HEK293 (cell line): ENCODE measurements at regions not wholly inside any gene's neighbourhood (a gene's known extent, or its start where the extent isn't known, plus 50 kb on each side); places are given as distances from the start of the nearest gene placed in this dataset.

Source experiments
- HOXA7 ChIP-seq: sonication (generic); formaldehyde crosslinking; IDR thresholded peaks from 2 replicates; pipeline ENCODE4 v1.8.1; 2022; ENCODE audit warnings: missing genetic modification reagents, borderline replicate concordance
- KLF10 ChIP-seq: fragments of 450-650 bp; IDR thresholded peaks from 2 replicates; pipeline ENCODE4 v1.5.1; 2018; ENCODE audit warnings: missing biosample characterization, mild to moderate bottlenecking, missing genetic modification characterization
- MEIS1 ChIP-seq: sonication (generic); formaldehyde crosslinking; IDR thresholded peaks from 2 replicates; pipeline ENCODE4 v1.8.1; 2022; ENCODE audit warnings: missing genetic modification reagents, mild to moderate bottlenecking, borderline replicate concordance
- MZF1 ChIP-seq: fragments of 450-650 bp; formaldehyde crosslinking; IDR thresholded peaks from 2 replicates; pipeline ENCODE4 v1.5.1; 2017; ENCODE audit warnings: missing biosample characterization, missing genetic modification characterization, borderline replicate concordance
- SALL2 ChIP-seq: fragments of 450-650 bp; formaldehyde crosslinking; IDR thresholded peaks from 2 replicates; pipeline ENCODE4 v1.5.0; 2017; ENCODE audit warnings: missing biosample characterization, mild to moderate bottlenecking, missing genetic modification characterization, borderline replicate concordance
- ZNF416 ChIP-seq: fragments of 450-650 bp; formaldehyde crosslinking; IDR thresholded peaks from 2 replicates; pipeline ENCODE4 v1.5.1; 2016; ENCODE audit warnings: missing biosample characterization, missing genetic modification characterization
- ZNF529 ChIP-seq: fragments of 450-650 bp; formaldehyde crosslinking; IDR thresholded peaks from 2 replicates; pipeline ENCODE4 v1.5.1; 2017; ENCODE audit warnings: missing genetic modification characterization, missing biosample characterization; ENCODE audit not compliant: insufficient replicate concordance
- ZNF571 ChIP-seq: fragments of 450-650 bp; formaldehyde crosslinking; IDR thresholded peaks from 2 replicates; pipeline ENCODE4 v1.5.0; 2017; ENCODE audit warnings: missing biosample characterization, missing genetic modification characterization
- ZNF658 ChIP-seq: fragments of 450-650 bp; formaldehyde crosslinking; IDR thresholded peaks from 2 replicates; pipeline ENCODE4; 2016; ENCODE audit warnings: missing biosample characterization, missing genetic modification characterization
- ZNF747 ChIP-seq: fragments of 450-650 bp; formaldehyde crosslinking; IDR thresholded peaks from 2 replicates; pipeline ENCODE4 v1.5.1; 2016; ENCODE audit warnings: missing biosample characterization, missing genetic modification characterization
- TF ChIP-seq, protein P1 (sequence below): fragments of 450-650 bp; formaldehyde crosslinking; IDR thresholded peaks from 2 replicates; pipeline ENCODE4 v1.5.1; 2017; ENCODE audit warnings: missing biosample characterization, mild to moderate bottlenecking, missing genetic modification characterization, moderate library complexity
- TF ChIP-seq, protein P2 (sequence below): fragments of 450-650 bp; formaldehyde crosslinking; conservative IDR thresholded peaks from 2 replicates; pipeline ENCODE4 v1.5.1; 2016; ENCODE audit warnings: low read depth, missing biosample characterization, missing genetic modification characterization
- TF ChIP-seq, protein P3 (sequence below): fragments of 450-650 bp; formaldehyde crosslinking; IDR thresholded peaks from 2 replicates; pipeline ENCODE4 v1.5.1; 2016; ENCODE audit warnings: missing biosample characterization, missing genetic modification characterization
- TF ChIP-seq, protein P4 (sequence below): fragments of 450-650 bp; formaldehyde crosslinking; IDR thresholded peaks from 2 replicates; pipeline ENCODE4 v1.5.1; 2016; ENCODE audit warnings: missing biosample characterization, missing genetic modification characterization

DNA sequence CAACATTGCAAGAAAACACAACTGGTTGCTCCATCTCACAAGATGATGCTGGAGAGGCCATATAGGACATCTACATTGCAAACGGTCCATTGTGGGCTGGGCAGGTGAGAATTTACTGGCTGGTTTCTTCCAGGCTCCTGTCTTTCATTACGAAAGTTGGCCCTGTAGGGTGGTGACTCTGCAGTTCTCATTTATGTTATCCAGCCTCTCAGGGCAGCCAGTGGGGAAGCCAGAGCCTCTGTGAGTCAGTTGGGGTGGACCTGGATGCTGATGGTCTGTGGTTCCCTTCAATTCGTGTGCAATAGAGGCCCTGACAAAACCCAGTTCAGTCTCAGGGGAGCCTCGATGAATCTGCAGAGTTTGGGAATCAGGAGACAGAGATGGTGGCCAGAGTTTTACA, 341.0 kb upstream of the CCL2 start:
- TF ChIP-seq ZNF658 (no peak), MEIS1 (CRISPR knock-in tag) (no peak), MZF1 (tag by site-specific recombination) (no peak), ZNF529 (tag by site-specific recombination) (no peak), SALL2 (tag by site-specific recombination) (no peak), ZNF416 (no peak), ZNF747 (tag by site-specific recombination) (no peak), HOXA7 (no peak), ZNF571 (no peak), KLF10 (tag by site-specific recombination) (no peak)
- TF ChIP-seq, protein P1, sequence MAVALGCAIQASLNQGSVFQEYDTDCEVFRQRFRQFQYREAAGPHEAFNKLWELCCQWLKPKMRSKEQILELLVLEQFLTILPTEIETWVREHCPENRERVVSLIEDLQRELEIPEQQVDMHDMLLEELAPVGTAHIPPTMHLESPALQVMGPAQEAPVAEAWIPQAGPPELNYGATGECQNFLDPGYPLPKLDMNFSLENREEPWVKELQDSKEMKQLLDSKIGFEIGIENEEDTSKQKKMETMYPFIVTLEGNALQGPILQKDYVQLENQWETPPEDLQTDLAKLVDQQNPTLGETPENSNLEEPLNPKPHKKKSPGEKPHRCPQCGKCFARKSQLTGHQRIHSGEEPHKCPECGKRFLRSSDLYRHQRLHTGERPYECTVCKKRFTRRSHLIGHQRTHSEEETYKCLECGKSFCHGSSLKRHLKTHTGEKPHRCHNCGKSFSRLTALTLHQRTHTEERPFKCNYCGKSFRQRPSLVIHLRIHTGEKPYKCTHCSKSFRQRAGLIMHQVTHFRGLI (tag by site-specific recombination) = no peak
- TF ChIP-seq, protein P2, sequence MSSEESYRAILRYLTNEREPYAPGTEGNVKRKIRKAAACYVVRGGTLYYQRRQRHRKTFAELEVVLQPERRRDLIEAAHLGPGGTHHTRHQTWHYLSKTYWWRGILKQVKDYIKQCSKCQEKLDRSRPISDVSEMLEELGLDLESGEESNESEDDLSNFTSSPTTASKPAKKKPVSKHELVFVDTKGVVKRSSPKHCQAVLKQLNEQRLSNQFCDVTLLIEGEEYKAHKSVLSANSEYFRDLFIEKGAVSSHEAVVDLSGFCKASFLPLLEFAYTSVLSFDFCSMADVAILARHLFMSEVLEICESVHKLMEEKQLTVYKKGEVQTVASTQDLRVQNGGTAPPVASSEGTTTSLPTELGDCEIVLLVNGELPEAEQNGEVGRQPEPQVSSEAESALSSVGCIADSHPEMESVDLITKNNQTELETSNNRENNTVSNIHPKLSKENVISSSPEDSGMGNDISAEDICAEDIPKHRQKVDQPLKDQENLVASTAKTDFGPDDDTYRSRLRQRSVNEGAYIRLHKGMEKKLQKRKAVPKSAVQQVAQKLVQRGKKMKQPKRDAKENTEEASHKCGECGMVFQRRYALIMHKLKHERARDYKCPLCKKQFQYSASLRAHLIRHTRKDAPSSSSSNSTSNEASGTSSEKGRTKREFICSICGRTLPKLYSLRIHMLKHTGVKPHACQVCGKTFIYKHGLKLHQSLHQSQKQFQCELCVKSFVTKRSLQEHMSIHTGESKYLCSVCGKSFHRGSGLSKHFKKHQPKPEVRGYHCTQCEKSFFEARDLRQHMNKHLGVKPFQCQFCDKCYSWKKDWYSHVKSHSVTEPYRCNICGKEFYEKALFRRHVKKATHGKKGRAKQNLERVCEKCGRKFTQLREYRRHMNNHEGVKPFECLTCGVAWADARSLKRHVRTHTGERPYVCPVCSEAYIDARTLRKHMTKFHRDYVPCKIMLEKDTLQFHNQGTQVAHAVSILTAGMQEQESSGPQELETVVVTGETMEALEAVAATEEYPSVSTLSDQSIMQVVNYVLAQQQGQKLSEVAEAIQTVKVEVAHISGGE = no peak
- TF ChIP-seq, protein P3, sequence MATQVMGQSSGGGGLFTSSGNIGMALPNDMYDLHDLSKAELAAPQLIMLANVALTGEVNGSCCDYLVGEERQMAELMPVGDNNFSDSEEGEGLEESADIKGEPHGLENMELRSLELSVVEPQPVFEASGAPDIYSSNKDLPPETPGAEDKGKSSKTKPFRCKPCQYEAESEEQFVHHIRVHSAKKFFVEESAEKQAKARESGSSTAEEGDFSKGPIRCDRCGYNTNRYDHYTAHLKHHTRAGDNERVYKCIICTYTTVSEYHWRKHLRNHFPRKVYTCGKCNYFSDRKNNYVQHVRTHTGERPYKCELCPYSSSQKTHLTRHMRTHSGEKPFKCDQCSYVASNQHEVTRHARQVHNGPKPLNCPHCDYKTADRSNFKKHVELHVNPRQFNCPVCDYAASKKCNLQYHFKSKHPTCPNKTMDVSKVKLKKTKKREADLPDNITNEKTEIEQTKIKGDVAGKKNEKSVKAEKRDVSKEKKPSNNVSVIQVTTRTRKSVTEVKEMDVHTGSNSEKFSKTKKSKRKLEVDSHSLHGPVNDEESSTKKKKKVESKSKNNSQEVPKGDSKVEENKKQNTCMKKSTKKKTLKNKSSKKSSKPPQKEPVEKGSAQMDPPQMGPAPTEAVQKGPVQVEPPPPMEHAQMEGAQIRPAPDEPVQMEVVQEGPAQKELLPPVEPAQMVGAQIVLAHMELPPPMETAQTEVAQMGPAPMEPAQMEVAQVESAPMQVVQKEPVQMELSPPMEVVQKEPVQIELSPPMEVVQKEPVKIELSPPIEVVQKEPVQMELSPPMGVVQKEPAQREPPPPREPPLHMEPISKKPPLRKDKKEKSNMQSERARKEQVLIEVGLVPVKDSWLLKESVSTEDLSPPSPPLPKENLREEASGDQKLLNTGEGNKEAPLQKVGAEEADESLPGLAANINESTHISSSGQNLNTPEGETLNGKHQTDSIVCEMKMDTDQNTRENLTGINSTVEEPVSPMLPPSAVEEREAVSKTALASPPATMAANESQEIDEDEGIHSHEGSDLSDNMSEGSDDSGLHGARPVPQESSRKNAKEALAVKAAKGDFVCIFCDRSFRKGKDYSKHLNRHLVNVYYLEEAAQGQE (tag by site-specific recombination) = no peak
- TF ChIP-seq, protein P4, sequence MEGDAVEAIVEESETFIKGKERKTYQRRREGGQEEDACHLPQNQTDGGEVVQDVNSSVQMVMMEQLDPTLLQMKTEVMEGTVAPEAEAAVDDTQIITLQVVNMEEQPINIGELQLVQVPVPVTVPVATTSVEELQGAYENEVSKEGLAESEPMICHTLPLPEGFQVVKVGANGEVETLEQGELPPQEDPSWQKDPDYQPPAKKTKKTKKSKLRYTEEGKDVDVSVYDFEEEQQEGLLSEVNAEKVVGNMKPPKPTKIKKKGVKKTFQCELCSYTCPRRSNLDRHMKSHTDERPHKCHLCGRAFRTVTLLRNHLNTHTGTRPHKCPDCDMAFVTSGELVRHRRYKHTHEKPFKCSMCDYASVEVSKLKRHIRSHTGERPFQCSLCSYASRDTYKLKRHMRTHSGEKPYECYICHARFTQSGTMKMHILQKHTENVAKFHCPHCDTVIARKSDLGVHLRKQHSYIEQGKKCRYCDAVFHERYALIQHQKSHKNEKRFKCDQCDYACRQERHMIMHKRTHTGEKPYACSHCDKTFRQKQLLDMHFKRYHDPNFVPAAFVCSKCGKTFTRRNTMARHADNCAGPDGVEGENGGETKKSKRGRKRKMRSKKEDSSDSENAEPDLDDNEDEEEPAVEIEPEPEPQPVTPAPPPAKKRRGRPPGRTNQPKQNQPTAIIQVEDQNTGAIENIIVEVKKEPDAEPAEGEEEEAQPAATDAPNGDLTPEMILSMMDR (tag by site-specific recombination) = no peak
